GM12892 (cell line): ENCODE measurements at regions not wholly inside any gene's neighbourhood (a gene's known extent, or its start where the extent isn't known, plus 50 kb on each side); places are given as distances from the start of the nearest gene placed in this dataset.

Experiments used
- POLR2A ChIP-seq: IDR thresholded peaks from 2 replicates; pipeline ENCODE4 v1.6.1; 2011; ENCODE audit warnings: low read depth, low read length, control low read depth
- POLR2AphosphoS5 ChIP-seq: IDR thresholded peaks from 2 replicates; pipeline ENCODE4 v1.6.1; 2011; ENCODE audit warnings: low read depth, low read length, control low read depth
- TAF1 ChIP-seq: IDR thresholded peaks from 2 replicates; pipeline ENCODE4 v1.6.1; 2011; ENCODE audit warnings: low read depth, mild to moderate bottlenecking, control low read depth, low read length, borderline replicate concordance

DNA sequence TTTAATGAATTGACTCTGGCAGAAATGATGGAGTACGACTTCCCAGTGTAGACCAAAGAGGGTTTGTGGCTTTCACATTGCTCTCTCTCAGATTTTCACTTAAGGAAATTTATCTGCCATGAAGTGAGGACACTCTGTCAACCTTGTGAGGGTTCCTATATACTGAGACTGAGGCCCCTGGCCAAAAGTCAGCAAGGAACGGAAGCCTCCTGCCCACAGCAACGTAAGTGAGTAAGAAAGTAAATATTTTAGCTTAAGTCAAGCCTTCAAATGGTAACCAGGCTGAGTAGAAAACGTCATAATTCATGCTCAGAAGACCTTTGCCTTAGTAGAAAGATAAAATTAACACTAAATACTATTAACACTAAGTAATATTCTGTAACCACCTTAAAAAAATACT, 1080.5 kb upstream of the ACVR2A start:
- no peak for TF ChIP-seq POLR2A
- no peak for TF ChIP-seq POLR2AphosphoS5
- TF ChIP-seq TAF1 = no peak
